IgD-negative memory B cell (primary cell): ENCODE measurements at regions not wholly inside any gene's neighbourhood (a gene's known extent, or its start where the extent isn't known, plus 50 kb on each side); places are given as distances from the start of the nearest gene placed in this dataset.
"Not testable (repeated sequence)": the region's sequence is repeated elsewhere in the genome, so short reads cannot be mapped to it uniquely, and the experiment has no call there.

Experiments
- H3K27ac Mint-ChIP-seq, 3 donors: one replicate each; pipeline ENCODE4 v1.8.0; 2020 to 2022; ENCODE audit warnings: mild to moderate bottlenecking in 3 of 3, mixed read lengths in 3 of 3, moderate library complexity in 1 of 3
- H3K27me3 Mint-ChIP-seq: one replicate; pipeline ENCODE4 v1.8.0; 2021; ENCODE audit warnings: mixed read lengths
- H3K36me3 Mint-ChIP-seq: one replicate; pipeline ENCODE4 v1.8.0; 2020; ENCODE audit warnings: mild to moderate bottlenecking, mixed read lengths
- H3K4me1 Mint-ChIP-seq, 3 donors: one replicate each; pipeline ENCODE4 v1.8.0; 2020 to 2022; ENCODE audit warnings: mixed read lengths in 3 of 3, mild to moderate bottlenecking in 1 of 3
- H3K4me3 Mint-ChIP-seq, 4 donors: one replicate each; pipeline ENCODE4 v1.8.0; 2020 to 2022; ENCODE audit warnings: mild to moderate bottlenecking in 4 of 4, mixed read lengths in 4 of 4, moderate library complexity in 3 of 4
- H3K9me3 Mint-ChIP-seq, 3 donors: one replicate each; pipeline ENCODE4 v1.8.0; 2020 to 2021; ENCODE audit warnings: mixed read lengths in 3 of 3, mild to moderate bottlenecking in 1 of 3

GRCh38 chr5:67575087-67575486, 378.5 kb upstream of the CD180 start:
- no peaks in the 10 kb centered on the region for H3K4me1 Mint-ChIP-seq
- no peak overlapping the region for H3K27ac Mint-ChIP-seq
- peaks cover 2 to 8% (median 5%) of the 10 kb centered on the region in 3 donors for H3K9me3 Mint-ChIP-seq
- peaks cover 3% of the 10 kb centered on the region for H3K27me3 Mint-ChIP-seq
- H3K36me3 Mint-ChIP-seq, result no peaks in the 10 kb centered on the region
- H3K4me3 Mint-ChIP-seq, result no peak overlapping the region

GRCh38 chr5:67561151-67561932, 364.7 kb upstream of the CD180 start:
- Mint-ChIP-seq H3K27ac (peak overlapping the region in 1 of 3 donors; percentile 80), H3K27me3 (peaks cover 1% of the 10 kb centered on the region), H3K4me3 (no peak overlapping the region), H3K36me3 (no peaks in the 10 kb centered on the region), H3K4me1 (peaks cover 0 to 1% (median 0%) of the 10 kb centered on the region in 3 donors), H3K9me3 (peaks cover 5 to 29% (median 12%) of the 10 kb centered on the region in 3 donors)

- peaks cover 0 to 3% (median 0%) of the 10 kb centered on the region in 3 donors for H3K9me3 Mint-ChIP-seq
- no peak overlapping the region for H3K4me3 Mint-ChIP-seq
- no peak overlapping the region for H3K27ac Mint-ChIP-seq
- no peaks in the 10 kb centered on the region for H3K36me3 Mint-ChIP-seq
- H3K27me3 Mint-ChIP-seq, result no peaks in the 10 kb centered on the region
- H3K4me1 Mint-ChIP-seq, result peaks cover 1 to 7% (median 6%) of the 10 kb centered on the region in 3 donors
Measured at GRCh38 chr5:67552773-67553172, 356.2 kb upstream of the CD180 start.

- peaks cover 9 to 16% (median 10%) of the 10 kb centered on the region in 3 donors for H3K4me1 Mint-ChIP-seq
- H3K27ac Mint-ChIP-seq, result no peak overlapping the region
- H3K9me3 Mint-ChIP-seq, result peaks cover 2 to 9% (median 2%) of the 10 kb centered on the region in 3 donors
- no peak overlapping the region for H3K4me3 Mint-ChIP-seq
- H3K36me3 Mint-ChIP-seq, result no peaks in the 10 kb centered on the region
- no peaks in the 10 kb centered on the region for H3K27me3 Mint-ChIP-seq
Measured at GRCh38 chr5:67549947-67550346, 353.3 kb upstream of the CD180 start.

GRCh38 chr5:67549296-67549618, 352.7 kb upstream of the CD180 start:
- H3K27me3 Mint-ChIP-seq, result no peaks in the 10 kb centered on the region
- peaks cover 11 to 18% (median 14%) of the 10 kb centered on the region in 3 donors for H3K4me1 Mint-ChIP-seq
- no peak overlapping the region for H3K4me3 Mint-ChIP-seq
- H3K36me3 Mint-ChIP-seq, result no peaks in the 10 kb centered on the region
- no peak overlapping the region for H3K27ac Mint-ChIP-seq
- peaks cover 2 to 11% (median 3%) of the 10 kb centered on the region in 3 donors for H3K9me3 Mint-ChIP-seq

- Mint-ChIP-seq H3K27me3 (no peaks in the 10 kb centered on the region), H3K4me1 (peaks cover 11 to 18% (median 14%) of the 10 kb centered on the region in 3 donors), H3K36me3 (no peaks in the 10 kb centered on the region), H3K9me3 (peaks cover 2 to 11% (median 3%) of the 10 kb centered on the region in 3 donors), H3K27ac (no peak overlapping the region), H3K4me3 (no peak overlapping the region)
Measured at GRCh38 chr5:67548520-67549295, 352.1 kb upstream of the CD180 start.

GRCh38 chr5:67547682-67548081, 351.1 kb upstream of the CD180 start:
- Mint-ChIP-seq H3K27me3 (no peaks in the 10 kb centered on the region), H3K9me3 (peaks cover 2 to 13% (median 3%) of the 10 kb centered on the region in 3 donors), H3K36me3 (no peaks in the 10 kb centered on the region), H3K4me3 (no peak overlapping the region), H3K4me1 (peaks cover 11 to 23% (median 14%) of the 10 kb centered on the region in 3 donors), H3K27ac (no peak overlapping the region)

GRCh38 chr5:67544942-67545341, 348.3 kb upstream of the CD180 start:
- H3K27ac Mint-ChIP-seq, result peak overlapping the region in 1 of 3 donors; percentile 49
- peaks cover 15 to 27% (median 16%) of the 10 kb centered on the region in 3 donors for H3K4me1 Mint-ChIP-seq
- H3K36me3 Mint-ChIP-seq, H3K27me3 Mint-ChIP-seq: not testable (repeated sequence)
- peak overlapping the region in 1 of 4 donors; percentile 70 for H3K4me3 Mint-ChIP-seq
- peaks cover 2 to 13% (median 3%) of the 10 kb centered on the region in 3 donors for H3K9me3 Mint-ChIP-seq

- Mint-ChIP-seq H3K36me3 (no peaks in the 10 kb centered on the region), H3K9me3 (peaks cover 2 to 13% (median 3%) of the 10 kb centered on the region in 3 donors)
Measured at GRCh38 chr5:67543720-67544270, 347.2 kb upstream of the CD180 start.

GRCh38 chr5:67542479-67542878, 345.9 kb upstream of the CD180 start:
- peaks cover 2 to 13% (median 3%) of the 10 kb centered on the region in 3 donors for H3K9me3 Mint-ChIP-seq
- H3K4me3 Mint-ChIP-seq, result peak overlapping the region in 1 of 4 donors; percentile 55
- peaks cover 10 to 18% (median 12%) of the 10 kb centered on the region in 3 donors for H3K4me1 Mint-ChIP-seq
- H3K27me3 Mint-ChIP-seq, result no peaks in the 10 kb centered on the region
- H3K36me3 Mint-ChIP-seq, result no peaks in the 10 kb centered on the region
- H3K27ac Mint-ChIP-seq, result no peak overlapping the region

More at GRCh38 chr5:67543720-67544270, 347.2 kb upstream of the CD180 start:
- H3K27me3 Mint-ChIP-seq, result no peaks in the 10 kb centered on the region
- peak overlapping the region in 1 of 4 donors; percentile 9 for H3K4me3 Mint-ChIP-seq
- H3K4me1 Mint-ChIP-seq, result peaks cover 15 to 27% (median 16%) of the 10 kb centered on the region in 3 donors
- H3K27ac Mint-ChIP-seq, result peak overlapping the region in 1 of 3 donors; percentile 43

GRCh38 chr5:67541875-67542274, 345.3 kb upstream of the CD180 start:
- Mint-ChIP-seq H3K36me3 (no peaks in the 10 kb centered on the region), H3K4me1 (peaks cover 10 to 15% (median 12%) of the 10 kb centered on the region in 3 donors)

GRCh38 chr5:67538855-67539506, 342.4 kb upstream of the CD180 start:
- peaks cover 3 to 10% (median 4%) of the 10 kb centered on the region in 3 donors for H3K4me1 Mint-ChIP-seq
- H3K9me3 Mint-ChIP-seq, result peaks cover 0 to 2% (median 0%) of the 10 kb centered on the region in 3 donors
- H3K27me3 Mint-ChIP-seq, result no peaks in the 10 kb centered on the region
- no peak overlapping the region for H3K27ac Mint-ChIP-seq
- H3K4me3 Mint-ChIP-seq, result no peak overlapping the region
- H3K36me3 Mint-ChIP-seq, result no peaks in the 10 kb centered on the region

More at GRCh38 chr5:67541875-67542274, 345.3 kb upstream of the CD180 start:
- Mint-ChIP-seq H3K9me3 (peaks cover 2 to 13% (median 3%) of the 10 kb centered on the region in 3 donors), H3K4me3 (no peak overlapping the region), H3K27ac (no peak overlapping the region), H3K27me3 (no peaks in the 10 kb centered on the region)

GRCh38 chr5:67537439-67538148, 341.0 kb upstream of the CD180 start:
- Mint-ChIP-seq H3K36me3 (no peaks in the 10 kb centered on the region), H3K27ac (no peak overlapping the region), H3K4me1 (peaks cover 2 to 4% (median 3%) of the 10 kb centered on the region in 3 donors), H3K27me3 (no peaks in the 10 kb centered on the region), H3K4me3 (no peak overlapping the region), H3K9me3 (no peaks in the 10 kb centered on the region)

- Mint-ChIP-seq H3K27me3 (no peaks in the 10 kb centered on the region), H3K4me1 (no peaks in the 10 kb centered on the region), H3K9me3 (no peaks in the 10 kb centered on the region), H3K4me3 (no peak overlapping the region), H3K27ac (no peak overlapping the region), H3K36me3 (no peaks in the 10 kb centered on the region)
Measured at GRCh38 chr5:67536866-67537265, 340.3 kb upstream of the CD180 start.
